ENCODE measurements at regions not wholly inside any gene's neighbourhood (a gene's known extent, or its start where the extent isn't known, plus 50 kb on each side); places are given as distances from the start of the nearest gene placed in this dataset.

DNA sequence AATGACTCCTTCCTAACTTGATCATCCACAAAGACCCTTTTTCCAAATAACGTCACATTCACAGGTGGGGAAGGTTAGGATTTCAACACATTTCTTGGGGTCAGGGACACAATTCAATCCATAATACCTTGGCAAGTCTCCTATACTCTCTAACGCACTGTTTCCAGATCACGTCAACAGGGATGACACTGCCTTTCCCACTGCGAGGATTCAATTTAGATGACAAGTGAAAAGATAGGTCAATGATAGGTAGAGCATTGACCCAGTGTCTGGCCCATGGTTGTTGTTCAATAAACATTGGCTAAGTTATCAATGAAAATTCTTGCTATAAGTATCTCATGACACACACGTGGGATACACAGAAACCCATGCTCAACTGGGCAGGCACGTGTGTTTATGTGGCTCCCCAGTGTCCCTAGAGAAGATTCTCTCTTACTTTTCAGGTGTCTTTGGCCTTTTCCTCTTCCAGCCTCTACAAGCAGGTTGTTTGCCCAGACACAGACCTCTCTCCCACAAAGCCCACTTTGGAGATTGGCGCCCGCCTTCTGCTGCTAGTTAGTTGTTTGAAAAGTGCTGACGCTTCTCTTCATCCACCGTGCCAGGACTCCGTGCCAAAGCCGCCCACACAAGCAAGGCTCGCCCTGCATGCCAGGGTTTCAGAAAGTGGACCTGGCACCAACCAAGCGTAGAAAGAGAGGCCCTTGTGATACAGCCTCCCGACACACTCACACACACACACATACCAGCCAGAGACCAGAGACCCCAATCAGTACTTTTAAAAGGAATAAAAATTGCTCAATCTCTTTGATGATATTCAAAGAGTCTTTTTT lies 594.5 kb downstream of the BNC2 start:
- Histone ChIP-seq H3K9me3 (ENCODE audit: control insufficient read depth, low read length) (no peaks in the 10 kb centered on the region), H3K4me1 (ENCODE audit: control insufficient read depth, insufficient read depth, low read length) (no peaks in the 10 kb centered on the region), H3K9ac (ENCODE audit: extremely low read depth, low read length, poor library complexity, severe bottlenecking) (no peak overlapping the region), H3K4me3 (ENCODE audit: low read length) (no peak overlapping the region), H3K36me3 (ENCODE audit: control insufficient read depth, insufficient read depth, low read length) (no peaks in the 10 kb centered on the region), H3K27me3 (ENCODE audit: control insufficient read depth, insufficient read depth, low read length, poor library complexity, severe bottlenecking) (no peaks in the 10 kb centered on the region), H3K27ac (ENCODE audit: low read depth, low read length) (no peak overlapping the region)
- peaks cover 1% of the 10 kb centered on the region for H3K4me1 Mint-ChIP-seq
- 97 to 100% methylated on average over 4 to 14 of the region's 15 CpGs for WGBS, 2 experiments (ENCODE audit: insufficient coverage in 1 of 2, insufficient read length in 1 of 2)
- no peaks in the 10 kb centered on the region for H3K36me3 Mint-ChIP-seq (ENCODE audit: low read depth)
- TF ChIP-seq, protein P1, sequence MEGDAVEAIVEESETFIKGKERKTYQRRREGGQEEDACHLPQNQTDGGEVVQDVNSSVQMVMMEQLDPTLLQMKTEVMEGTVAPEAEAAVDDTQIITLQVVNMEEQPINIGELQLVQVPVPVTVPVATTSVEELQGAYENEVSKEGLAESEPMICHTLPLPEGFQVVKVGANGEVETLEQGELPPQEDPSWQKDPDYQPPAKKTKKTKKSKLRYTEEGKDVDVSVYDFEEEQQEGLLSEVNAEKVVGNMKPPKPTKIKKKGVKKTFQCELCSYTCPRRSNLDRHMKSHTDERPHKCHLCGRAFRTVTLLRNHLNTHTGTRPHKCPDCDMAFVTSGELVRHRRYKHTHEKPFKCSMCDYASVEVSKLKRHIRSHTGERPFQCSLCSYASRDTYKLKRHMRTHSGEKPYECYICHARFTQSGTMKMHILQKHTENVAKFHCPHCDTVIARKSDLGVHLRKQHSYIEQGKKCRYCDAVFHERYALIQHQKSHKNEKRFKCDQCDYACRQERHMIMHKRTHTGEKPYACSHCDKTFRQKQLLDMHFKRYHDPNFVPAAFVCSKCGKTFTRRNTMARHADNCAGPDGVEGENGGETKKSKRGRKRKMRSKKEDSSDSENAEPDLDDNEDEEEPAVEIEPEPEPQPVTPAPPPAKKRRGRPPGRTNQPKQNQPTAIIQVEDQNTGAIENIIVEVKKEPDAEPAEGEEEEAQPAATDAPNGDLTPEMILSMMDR (conservative IDR thresholded peaks at IDR 0.05): no peak
- DNase-seq: peak; percentile 22
- H3K9me3 Mint-ChIP-seq: no peaks in the 10 kb centered on the region
- H3K4me3 Mint-ChIP-seq: no peak overlapping the region
- H3K27ac Mint-ChIP-seq: no peak overlapping the region
- H3K27me3 Mint-ChIP-seq (ENCODE audit: insufficient read depth): no peaks in the 10 kb centered on the region

DNA sequence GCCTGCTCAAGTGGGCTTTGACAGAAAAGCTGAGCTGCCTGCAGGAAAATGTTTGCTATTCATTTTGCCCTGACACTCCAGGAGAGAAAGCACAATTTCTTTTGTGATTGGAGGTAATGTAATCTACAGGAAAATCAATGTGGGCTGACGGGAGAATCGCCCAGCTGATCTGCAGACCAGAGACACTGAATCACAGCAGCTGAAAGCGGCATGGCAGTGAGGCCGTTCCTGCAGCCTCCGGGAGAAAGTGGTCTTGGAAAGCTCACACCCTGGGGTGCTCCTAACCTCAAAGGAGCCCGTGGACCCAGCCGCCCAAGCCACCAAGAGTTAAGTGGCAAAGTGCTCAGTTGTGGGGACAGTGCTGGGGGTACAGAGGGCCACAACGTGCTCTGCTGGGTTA lies 593.6 kb downstream of the BNC2 start:
- Mint-ChIP-seq H3K27ac (no peak overlapping the region), H3K4me1 (peaks cover 1% of the 10 kb centered on the region), H3K9me3 (no peaks in the 10 kb centered on the region), H3K4me3 (no peak overlapping the region), H3K27me3 (ENCODE audit: insufficient read depth) (no peaks in the 10 kb centered on the region), H3K36me3 (ENCODE audit: low read depth) (no peaks in the 10 kb centered on the region)
- Histone ChIP-seq H3K4me1 (ENCODE audit: control insufficient read depth, insufficient read depth, low read length) (no peaks in the 10 kb centered on the region), H3K36me3 (ENCODE audit: control insufficient read depth, insufficient read depth, low read length) (no peaks in the 10 kb centered on the region), H3K4me3 (ENCODE audit: low read length) (no peak overlapping the region), H3K9me3 (ENCODE audit: control insufficient read depth, low read length) (no peaks in the 10 kb centered on the region), H3K27ac (ENCODE audit: low read depth, low read length) (no peak overlapping the region), H3K9ac (ENCODE audit: extremely low read depth, low read length, poor library complexity, severe bottlenecking) (no peak overlapping the region), H3K27me3 (ENCODE audit: control insufficient read depth, insufficient read depth, low read length, poor library complexity, severe bottlenecking) (no peaks in the 10 kb centered on the region)
- peak; percentile 32 for DNase-seq
- WGBS, 2 experiments (ENCODE audit: insufficient coverage in 1 of 2, insufficient read length in 1 of 2): 91 to 100% methylated on average over 6 to 8 of the region's 8 CpGs
- TF ChIP-seq, protein P1 (conservative IDR thresholded peaks at IDR 0.05): no peak

DNA sequence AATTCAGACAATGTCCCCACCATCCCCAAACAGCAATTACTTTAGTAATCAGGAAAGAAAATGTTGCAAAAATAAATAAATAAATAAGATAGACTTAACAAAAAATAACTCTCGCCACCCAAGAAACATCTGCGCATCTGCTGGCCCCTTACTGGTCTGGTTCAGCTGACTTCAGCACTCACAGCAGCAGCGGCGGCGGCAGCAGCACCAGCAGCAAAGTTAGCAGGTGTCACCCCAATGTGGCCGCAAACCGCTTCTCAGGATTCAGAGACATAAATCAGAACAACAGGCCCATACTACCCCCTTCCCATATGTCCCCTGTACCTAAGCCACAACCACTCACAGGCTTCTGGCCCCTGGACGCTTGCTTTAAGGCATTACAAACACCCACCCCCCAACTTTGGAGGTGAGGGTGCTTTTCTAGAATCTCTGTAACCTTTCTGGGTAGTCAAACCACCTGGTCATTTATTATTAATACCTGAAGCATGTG lies 593.0 kb downstream of the BNC2 start:
- H3K27ac Mint-ChIP-seq: no peak overlapping the region

More for the DNA sequence above, 593.0 kb downstream of the BNC2 start:
- Histone ChIP-seq H3K36me3 (ENCODE audit: control insufficient read depth, insufficient read depth, low read length) (no peaks in the 10 kb centered on the region), H3K27me3 (ENCODE audit: control insufficient read depth, insufficient read depth, low read length, poor library complexity, severe bottlenecking) (no peaks in the 10 kb centered on the region), H3K4me1 (ENCODE audit: control insufficient read depth, insufficient read depth, low read length) (no peaks in the 10 kb centered on the region), H3K9ac (ENCODE audit: extremely low read depth, low read length, poor library complexity, severe bottlenecking) (no peak overlapping the region), H3K27ac (ENCODE audit: low read depth, low read length) (no peak overlapping the region), H3K4me3 (ENCODE audit: low read length) (no peak overlapping the region), H3K9me3 (ENCODE audit: control insufficient read depth, low read length) (no peaks in the 10 kb centered on the region)
- WGBS, 2 experiments (ENCODE audit: insufficient coverage in 1 of 2, insufficient read length in 1 of 2): 86 to 89% methylated on average over 3 to 8 of the region's 8 CpGs
- TF ChIP-seq, protein P1 (conservative IDR thresholded peaks at IDR 0.05): no peak
- H3K36me3 Mint-ChIP-seq (ENCODE audit: low read depth): no peaks in the 10 kb centered on the region
- H3K4me3 Mint-ChIP-seq: no peak overlapping the region
- no peaks in the 10 kb centered on the region for H3K9me3 Mint-ChIP-seq
- DNase-seq: peak; percentile 33
- H3K4me1 Mint-ChIP-seq: peaks cover 1% of the 10 kb centered on the region
- no peaks in the 10 kb centered on the region for H3K27me3 Mint-ChIP-seq (ENCODE audit: insufficient read depth)
